GM12873 (cell line): ENCODE measurements at regions not wholly inside any gene's neighbourhood (a gene's known extent, or its start where the extent isn't known, plus 50 kb on each side); places are given as distances from the start of the nearest gene placed in this dataset.

ENCODE experiments used
- TF ChIP-seq, protein P1 (sequence below): IDR thresholded peaks from 2 replicates; pipeline ENCODE4 v1.5.1; 2012; ENCODE audit warnings: low read depth, mild to moderate bottlenecking, moderate library complexity, low read length, control low read depth; ENCODE audit not compliant: insufficient read depth; ENCODE audit errors: missing control alignments

DNA sequence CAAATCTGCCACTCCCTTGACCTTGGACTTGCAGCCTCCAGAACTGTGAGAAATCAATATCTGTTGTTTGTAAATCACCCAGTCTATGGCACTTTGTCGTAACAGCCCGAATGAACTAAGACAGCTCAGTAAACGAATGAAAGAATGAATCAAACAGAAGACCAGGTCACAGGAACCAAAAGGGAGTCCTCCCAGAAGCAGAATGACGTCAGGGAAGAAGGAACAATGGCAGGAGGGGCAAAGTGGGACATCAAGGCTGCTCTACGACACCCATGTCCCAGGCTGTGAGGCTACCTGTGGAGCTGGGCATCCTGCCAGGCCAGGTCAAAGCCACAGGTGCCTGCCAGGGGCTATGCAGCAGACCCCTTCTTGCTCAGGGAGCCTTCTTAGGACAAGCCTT, 267.2 kb upstream of the PFKP start:
- TF ChIP-seq, protein P1, sequence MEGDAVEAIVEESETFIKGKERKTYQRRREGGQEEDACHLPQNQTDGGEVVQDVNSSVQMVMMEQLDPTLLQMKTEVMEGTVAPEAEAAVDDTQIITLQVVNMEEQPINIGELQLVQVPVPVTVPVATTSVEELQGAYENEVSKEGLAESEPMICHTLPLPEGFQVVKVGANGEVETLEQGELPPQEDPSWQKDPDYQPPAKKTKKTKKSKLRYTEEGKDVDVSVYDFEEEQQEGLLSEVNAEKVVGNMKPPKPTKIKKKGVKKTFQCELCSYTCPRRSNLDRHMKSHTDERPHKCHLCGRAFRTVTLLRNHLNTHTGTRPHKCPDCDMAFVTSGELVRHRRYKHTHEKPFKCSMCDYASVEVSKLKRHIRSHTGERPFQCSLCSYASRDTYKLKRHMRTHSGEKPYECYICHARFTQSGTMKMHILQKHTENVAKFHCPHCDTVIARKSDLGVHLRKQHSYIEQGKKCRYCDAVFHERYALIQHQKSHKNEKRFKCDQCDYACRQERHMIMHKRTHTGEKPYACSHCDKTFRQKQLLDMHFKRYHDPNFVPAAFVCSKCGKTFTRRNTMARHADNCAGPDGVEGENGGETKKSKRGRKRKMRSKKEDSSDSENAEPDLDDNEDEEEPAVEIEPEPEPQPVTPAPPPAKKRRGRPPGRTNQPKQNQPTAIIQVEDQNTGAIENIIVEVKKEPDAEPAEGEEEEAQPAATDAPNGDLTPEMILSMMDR = no peak

DNA sequence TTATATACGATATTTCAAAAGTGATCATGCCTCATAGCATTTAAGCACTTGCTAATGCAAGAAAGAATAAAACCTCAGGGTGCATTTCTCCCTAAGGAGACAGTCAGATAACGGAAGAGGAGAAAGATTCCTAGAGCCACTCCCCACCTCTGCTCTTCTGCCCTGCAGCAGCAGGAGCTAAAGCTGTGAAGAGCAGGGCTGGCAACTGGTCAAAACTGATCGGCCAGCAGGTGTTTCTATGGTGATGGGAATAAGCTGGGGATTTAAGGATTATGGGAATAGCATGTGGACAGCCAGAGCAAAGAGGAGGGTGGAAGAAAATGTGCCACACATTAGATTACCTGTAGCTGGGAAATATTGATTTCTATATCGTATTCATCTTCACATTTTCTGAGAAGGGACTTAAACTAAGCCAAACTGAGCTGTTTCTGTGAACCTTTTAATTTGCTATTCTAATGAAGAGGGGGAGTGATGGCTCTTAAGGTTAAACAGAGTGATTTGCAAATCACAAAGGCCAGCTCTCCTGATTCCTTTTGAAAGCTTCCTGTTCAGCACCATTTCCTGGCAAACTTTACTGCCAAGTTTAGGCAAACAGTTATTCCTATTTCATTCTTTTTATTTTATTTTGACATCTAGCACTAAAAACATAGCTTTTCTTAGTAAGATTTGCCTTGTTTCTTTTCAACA, 268.9 kb upstream of the PFKP start:
- TF ChIP-seq, protein P1 = no peak

DNA sequence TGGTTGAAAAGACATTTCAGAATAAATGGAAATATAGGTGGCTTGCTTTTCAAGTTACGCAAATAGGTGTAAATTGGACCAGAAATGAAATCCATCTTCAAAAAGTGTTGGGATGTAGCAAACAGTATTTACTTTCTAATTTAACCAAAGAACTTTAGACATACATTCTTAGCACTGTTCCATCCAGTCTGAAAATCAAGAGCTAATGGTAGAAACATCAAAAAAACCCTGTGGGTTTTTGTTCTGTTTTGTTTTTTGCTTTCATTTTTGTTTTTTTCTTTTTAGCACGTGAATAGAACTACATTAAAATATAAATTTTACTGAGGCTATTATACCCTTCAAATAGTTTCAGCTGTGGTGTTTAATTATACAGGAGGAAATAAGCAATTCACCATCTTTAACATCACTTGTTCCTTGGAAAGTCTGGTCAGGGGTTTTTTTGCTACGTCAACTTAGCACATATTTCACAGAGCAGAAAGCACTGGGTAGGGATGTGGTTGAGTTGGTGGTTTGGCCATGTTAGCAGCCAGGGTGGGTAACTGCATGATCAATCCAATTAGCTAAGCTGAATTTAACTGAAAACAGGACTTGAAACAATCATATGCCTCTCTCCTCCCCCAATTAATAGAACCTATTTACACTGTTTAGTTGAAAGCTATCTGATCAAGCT, 275.4 kb upstream of the PFKP start:
- TF ChIP-seq, protein P1 = no peak

DNA sequence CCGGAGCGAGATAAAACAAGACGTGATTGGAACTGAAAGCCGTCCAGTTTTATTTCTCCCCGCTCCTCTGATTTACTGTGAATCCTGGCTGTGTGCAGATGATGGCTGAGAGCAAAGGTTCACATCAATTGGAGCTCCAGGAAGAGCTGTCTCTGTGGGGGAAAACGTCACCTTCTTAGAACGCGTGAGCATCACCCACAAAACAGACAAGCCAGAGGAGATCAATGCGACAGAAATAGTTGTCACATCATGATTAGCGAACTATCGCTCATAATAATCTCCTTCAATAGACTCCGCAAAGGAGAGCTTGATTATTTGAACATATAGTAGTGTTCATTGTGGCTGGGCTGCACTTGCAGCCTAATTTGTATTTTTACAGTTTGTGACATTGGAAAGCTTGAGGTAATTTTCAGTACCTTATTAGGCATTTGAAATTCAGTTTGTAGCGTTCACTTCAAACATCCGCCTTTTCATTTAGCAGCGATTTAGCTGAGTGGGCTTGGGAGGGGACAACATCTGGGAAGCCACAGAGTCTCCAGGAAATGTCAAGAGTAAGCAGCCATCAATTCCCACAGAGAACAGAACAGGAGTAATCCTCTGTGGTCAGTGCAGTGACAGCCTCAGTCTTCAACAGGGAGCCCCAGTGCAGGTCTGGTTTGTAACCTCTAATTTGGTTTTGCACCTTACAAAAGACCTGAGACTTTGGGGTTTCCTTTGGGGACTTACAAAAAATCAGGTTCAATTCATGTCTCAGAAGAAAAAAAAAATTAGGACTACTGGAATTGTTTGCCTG, 276.8 kb upstream of the PFKP start:
- TF ChIP-seq, protein P1 = no peak

DNA sequence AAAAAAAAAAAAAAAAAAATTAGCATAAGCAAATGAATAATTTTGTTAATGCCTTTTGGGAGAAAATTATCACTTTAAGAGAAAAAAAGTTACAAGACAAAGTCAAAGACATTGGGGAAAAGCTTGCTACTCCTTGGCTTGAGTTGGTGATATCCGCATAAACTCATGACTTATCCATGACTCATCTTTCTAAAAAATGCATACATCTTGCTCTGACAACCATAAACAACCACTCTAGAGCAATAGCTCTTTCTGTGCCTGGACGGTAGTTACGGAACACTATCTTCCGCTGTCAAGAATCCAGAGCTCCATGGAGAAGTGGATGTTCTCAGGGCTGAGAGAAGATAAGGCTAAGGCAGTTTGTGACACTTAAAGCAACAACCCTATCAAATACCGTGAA, 281.1 kb upstream of the PFKP start:
- TF ChIP-seq, protein P1 = no peak

DNA sequence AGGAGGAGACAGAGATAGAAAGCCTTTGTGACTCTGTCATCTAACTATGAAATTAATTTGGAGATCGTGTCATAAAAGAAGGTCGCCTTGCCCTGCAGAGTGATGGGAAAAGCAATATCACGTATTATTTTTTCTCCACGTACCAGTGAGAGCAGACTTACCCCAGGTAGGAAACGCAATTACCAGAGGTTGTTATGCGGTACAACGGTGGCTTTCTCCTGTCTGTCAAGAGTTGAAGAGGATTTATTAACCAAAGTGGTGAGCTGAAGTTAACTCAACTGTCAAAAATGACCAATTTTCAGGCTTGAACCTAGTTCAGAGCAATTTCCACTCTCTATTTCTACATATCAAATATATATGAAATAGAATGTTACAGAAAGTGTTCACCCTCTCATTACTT, 282.6 kb upstream of the PFKP start:
- TF ChIP-seq, protein P1 = no peak

DNA sequence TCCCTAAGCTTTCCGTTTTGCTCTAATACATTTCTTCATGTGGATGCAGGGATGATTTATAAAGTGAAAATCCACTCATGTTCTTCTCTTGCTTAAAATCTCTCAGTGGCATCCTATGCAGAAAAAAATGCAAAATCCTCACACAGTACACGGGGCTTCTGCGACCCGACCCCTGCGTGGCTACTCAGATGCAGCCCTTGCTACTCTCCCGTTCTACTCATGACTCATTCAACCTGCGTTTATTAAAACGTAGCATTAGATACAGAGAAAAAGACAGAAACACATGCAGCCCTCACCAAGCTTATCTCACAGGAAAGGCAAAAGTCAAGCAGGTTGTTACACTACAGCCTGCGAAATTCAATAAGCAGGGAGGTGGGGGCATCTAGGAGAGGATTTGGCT, 284.4 kb upstream of the PFKP start:
- TF ChIP-seq, protein P1 = no peak
